HEK293T (cell line): ENCODE measurements at regions not wholly inside any gene's neighbourhood (a gene's known extent, or its start where the extent isn't known, plus 50 kb on each side); places are given as distances from the start of the nearest gene placed in this dataset.
"Not testable (repeated sequence)": the region's sequence is repeated elsewhere in the genome, so short reads cannot be mapped to it uniquely, and the experiment has no call there.

Experiments
- BHLHE40 ChIP-seq: fragments of 450-650 bp; IDR thresholded peaks from 2 replicates; pipeline ENCODE4 v1.6.1; 2016; ENCODE audit warnings: mild to moderate bottlenecking, moderate library complexity, borderline replicate concordance
- CTBP1 ChIP-seq: fragments of 450-650 bp; IDR thresholded peaks from 2 replicates; pipeline ENCODE4 v1.6.1; 2016; ENCODE audit warnings: borderline replicate concordance
- ELF4 ChIP-seq: fragments of 450-650 bp; IDR thresholded peaks from 2 replicates; pipeline ENCODE4 v1.6.1; 2017; ENCODE audit warnings: antibody characterized with exemption
- FOXA1 ChIP-seq: fragments of 450-650 bp; IDR thresholded peaks from 2 replicates; pipeline ENCODE4 v1.6.1; 2016; ENCODE audit warnings: mild to moderate bottlenecking
- FOXM1 ChIP-seq: fragments of 450-650 bp; IDR thresholded peaks from 2 replicates; pipeline ENCODE4 v1.6.1; 2017; ENCODE audit warnings: mild to moderate bottlenecking, borderline replicate concordance
- HDGF ChIP-seq: fragments of 450-650 bp; IDR thresholded peaks from 2 replicates; pipeline ENCODE4 v1.6.1; 2017; ENCODE audit warnings: antibody characterized with exemption, borderline replicate concordance
- L3MBTL2 ChIP-seq: fragments of 450-650 bp; conservative IDR thresholded peaks from 2 replicates; pipeline ENCODE4 v1.6.1; 2016; ENCODE audit warnings: mild to moderate bottlenecking
- NFRKB ChIP-seq: fragments of 450-650 bp; IDR thresholded peaks from 2 replicates; pipeline ENCODE4 v1.6.1; 2016; ENCODE audit warnings: mild to moderate bottlenecking, moderate library complexity
- SP1 ChIP-seq: fragments of 450-650 bp; IDR thresholded peaks from 2 replicates; pipeline ENCODE4 v1.6.1; 2017
- SUZ12 ChIP-seq: fragments of 450-650 bp; IDR thresholded peaks from 2 replicates; pipeline ENCODE4 v1.6.1; 2016; ENCODE audit warnings: mild to moderate bottlenecking
- TARDBP ChIP-seq: fragments of 450-650 bp; IDR thresholded peaks from 2 replicates; pipeline ENCODE4 v1.6.1; 2016

- TF ChIP-seq BHLHE40, L3MBTL2, TARDBP, CTBP1, FOXM1, FOXA1, SP1, ELF4, NFRKB, SUZ12, HDGF: not testable (repeated sequence)
Measured at GRCh38 chr16:16638714-16639113, 259.8 kb downstream of the NPIPA7 start.
